Right hindlimb (tissue), 1 donor: ENCODE measurements at regions not wholly inside any gene's neighbourhood (a gene's known extent, or its start where the extent isn't known, plus 50 kb on each side); places are given as distances from the start of the nearest gene placed in this dataset.
A peak's percentile ranks its signal among the peaks of the same experiment; 100 is the strongest.

Experiments
- DNase-seq: peaks from one replicate; pipeline ENCODE4 v3.0.0-alpha.2; 2018

DNA sequence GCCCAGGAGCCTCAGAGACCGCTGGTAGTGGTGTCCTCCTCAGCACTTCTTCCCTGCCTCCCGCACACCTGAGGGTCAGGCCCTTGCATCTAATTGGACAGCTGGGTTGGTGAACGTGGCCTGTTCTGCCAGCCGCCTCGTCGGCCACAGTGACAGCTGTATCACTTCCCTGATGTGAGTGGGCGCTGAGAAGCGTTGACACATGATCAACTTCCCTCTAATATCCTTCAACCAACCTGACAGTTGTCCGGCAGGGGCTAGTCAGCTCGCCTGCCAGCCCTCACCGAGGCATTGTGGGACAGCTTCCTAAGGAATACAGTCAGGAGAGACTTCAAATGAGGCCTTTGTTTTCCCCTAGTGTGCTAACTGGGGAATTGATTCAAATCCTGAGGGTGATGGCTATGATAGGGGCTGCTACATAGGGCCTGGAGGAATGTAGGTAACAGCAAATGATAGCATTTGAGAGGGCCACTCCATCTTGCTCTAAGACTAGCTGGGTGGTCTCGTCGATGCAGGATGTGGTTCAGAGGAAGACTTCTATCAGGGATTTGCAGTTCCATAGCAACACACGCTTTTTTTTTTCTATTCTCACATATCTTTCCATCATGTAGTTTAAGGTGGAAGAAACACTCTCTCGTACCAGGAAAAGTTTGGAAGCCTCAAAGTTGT is 230.8 kb downstream of the TSHZ3 start:
- DNase-seq: no peak

DNA sequence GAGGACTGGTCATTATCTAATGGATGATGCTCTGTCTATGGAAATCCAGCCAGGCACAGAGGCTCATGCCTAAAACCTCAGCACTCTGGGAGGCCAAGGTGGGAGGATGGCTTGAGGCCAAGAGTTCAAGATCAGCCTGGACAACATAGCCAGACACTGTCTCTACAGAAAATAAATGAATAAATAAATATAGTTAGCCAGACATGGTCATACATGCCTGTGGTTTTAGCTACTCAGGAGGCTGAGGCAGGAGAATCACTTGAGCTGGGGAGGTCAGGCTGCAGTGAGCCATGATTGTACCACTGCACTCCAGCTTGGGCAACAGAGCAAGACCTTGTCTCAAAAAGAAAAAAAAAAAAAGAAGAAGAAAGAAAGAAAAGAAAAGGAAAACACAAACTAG is 234.7 kb downstream of the TSHZ3 start:
- DNase-seq: no peak

DNA sequence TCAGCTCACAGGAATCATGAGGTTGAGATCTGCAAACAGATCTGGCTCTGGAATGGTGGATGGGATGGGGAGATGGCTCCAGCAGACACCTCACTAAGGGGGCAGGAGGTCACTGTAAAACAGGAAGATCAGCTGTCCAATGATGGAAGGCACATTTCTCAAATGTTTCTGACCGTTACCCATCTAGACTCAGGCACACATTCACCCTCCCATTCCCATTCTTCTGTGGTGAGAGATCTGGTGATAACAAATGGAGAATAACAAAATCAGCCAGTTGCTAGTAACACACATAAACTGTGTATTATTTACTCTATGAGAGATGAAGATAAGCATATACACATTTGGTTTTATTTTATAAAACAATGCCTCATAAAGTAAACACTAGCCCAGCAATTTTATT is 235.9 kb downstream of the TSHZ3 start:
- DNase-seq: no peak

DNA sequence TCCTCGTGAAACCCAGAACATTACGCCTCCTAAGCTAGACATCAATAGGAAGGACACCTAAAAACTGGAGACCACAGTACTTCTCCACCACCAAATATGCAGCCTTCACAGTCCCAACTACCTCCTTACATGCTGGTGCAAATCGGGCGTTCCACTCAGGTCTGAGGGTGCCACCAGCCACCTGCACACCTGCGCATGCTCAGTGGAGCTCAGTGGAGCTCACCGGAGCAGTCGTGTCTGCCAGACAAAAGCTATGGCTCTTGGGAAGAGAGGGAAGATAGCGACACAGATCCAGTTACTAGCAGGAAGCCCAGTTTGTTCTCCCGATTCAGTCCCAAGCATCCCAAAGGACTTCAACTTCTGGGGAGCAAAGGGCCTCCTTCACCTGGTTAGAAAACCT is 237.1 kb downstream of the TSHZ3 start:
- no peak for DNase-seq

DNA sequence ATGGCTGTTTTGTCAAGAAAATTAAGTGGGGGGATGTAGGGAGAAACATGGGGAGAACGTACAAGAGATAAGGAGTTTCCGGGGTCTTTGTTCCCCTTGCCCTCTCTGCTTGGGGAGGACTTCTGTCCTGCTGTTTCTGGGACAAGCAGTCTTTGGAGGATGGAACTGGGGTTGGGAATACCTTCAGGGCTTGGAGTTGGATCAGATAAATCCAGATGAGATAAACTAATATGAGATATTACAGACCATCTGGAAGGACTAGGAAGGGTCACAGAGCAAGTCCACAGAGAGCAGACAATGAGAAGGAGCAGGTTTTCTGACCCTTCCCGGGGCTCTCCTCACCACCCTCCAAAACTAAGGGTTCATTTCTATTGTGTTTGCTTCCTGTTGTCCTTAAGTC is 237.5 kb downstream of the TSHZ3 start:
- DNase-seq: no peak

DNA sequence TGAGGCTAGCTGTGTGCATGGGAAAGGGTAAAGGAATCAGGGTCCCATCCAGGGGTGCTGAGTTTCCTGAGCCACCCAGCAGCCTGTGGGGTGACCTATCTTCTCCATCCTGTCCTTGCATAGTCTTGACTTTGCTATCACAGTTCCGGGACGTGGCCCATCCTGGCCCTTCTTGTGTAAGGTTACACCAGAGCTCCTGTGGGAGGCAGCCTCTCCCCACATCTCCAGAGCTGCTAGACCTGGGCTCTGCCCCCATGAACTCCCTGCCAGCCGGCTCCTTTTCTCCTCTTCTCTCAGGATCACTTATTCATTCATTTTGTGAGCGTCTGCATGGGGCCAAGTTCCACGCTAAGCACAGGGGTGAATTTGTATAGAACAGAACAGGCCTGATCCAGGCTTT is 238.9 kb downstream of the TSHZ3 start:
- DNase-seq: no peak

DNA sequence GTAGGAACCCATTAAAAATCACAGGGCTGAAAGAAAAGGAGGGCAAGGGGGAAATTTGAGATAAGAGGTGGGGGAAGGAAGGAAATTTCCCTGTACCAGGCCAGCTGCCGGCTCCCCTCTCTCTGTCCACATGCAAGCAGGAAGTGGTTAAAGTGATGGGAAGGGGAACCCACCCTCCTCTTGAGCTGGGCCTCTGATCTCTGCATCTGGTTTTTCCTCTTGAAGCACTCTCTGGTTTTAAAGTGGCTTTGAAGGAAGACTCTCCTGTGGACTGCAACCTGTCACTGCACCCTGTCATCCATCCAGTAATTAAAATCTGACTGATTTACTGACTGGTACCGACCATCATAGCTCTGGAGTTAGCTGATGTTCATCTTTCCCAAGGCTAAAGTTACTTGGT is 239.6 kb downstream of the TSHZ3 start:
- DNase-seq: no peak

DNA sequence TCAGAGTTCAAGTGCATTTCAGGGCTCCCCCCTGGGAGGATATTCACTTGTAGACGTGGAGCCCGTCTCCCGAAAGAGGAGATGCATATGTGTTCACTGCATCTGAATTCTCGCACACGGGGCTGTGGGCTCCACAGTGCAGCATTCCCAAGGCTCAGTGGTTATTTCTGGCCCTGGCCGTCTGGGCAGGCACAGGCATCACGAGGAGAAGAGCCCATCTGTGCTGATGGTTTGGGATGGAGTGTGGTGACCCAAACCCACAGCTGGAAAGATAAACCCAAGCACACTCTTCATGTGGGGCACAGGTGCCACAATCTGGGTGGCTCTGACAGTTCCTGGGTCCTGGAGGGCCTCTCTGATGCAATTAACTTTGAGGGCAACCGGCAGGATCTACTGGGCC is 242.1 kb downstream of the TSHZ3 start:
- no peak for DNase-seq

DNA sequence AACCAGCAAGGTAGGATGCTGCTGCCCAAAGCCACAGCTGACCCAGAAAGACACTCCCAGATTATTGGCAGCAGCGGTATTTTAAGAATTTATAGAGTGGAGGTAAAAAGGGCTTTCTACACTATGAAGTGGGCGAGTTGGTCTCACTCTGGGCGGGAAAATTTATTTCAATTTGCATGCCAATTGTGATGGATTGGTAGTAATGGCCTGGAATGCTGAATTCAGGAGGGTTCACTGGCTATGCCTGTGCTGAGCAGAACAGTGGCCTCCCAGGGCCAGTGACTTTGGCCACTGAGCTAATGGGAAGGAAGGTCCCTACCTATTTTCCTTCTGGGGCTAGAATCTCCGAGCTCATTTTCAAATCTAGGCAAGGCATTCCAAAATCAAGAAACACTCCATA is 243.5 kb downstream of the TSHZ3 start:
- no peak for DNase-seq

DNA sequence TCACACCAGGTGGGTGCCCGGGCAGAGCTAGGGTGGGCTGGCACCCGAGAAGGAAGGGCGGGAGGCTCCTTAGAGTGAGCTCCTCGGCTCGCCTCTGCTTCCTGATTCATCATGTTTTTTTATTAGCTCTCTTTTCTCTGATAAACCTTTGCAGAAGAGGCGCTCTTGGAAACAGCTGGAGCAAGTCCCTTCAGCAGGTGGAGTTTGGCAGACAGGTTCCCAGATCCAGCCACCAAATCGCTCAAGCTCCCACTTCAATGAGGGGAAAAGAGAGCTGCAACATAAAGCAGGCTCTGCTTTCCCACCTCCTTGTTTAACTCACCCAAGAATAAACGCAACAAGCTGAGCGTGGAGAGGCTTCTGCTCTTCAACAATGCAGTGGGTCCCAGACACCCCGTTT is 244.8 kb downstream of the TSHZ3 start:
- no peak for DNase-seq

DNA sequence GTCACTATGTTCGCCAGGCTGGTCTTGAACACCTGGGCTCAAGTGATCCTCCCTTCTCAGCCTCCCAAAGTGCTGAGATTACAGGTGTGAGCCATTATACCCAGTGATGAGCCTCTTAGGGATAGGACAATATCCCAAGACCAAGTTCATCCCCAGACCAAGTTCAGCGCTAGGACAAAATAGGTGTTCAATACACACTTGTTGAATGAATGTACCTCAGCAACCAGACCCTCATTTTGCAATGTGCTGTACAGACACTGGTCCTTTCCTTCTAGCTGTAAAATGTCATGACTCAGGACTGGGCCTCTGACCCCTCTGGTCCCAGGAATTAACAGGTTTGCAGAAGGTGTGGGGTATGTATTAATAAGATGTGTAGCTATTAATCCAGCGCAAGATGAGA is 246.0 kb downstream of the TSHZ3 start:
- no peak for DNase-seq

DNA sequence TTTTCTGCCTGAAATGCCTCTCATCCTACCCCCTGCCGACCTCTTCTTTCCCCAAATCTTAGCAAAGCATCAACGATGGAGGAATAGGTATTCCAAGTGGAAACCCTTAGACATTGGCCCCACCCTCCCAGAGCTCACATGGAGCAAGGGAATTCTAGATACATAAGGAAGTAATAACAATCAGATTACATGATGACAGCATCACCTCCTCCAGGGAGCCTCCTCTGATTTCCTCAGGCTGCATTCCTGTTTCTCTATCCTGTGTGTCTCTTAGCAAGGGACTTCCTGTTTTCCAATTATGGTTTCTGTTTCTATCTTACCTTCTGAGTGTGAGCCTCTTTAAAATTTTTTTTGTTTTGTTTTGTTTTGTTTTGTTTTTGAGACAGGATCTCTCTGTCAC is 246.6 kb downstream of the TSHZ3 start:
- no peak for DNase-seq

DNA sequence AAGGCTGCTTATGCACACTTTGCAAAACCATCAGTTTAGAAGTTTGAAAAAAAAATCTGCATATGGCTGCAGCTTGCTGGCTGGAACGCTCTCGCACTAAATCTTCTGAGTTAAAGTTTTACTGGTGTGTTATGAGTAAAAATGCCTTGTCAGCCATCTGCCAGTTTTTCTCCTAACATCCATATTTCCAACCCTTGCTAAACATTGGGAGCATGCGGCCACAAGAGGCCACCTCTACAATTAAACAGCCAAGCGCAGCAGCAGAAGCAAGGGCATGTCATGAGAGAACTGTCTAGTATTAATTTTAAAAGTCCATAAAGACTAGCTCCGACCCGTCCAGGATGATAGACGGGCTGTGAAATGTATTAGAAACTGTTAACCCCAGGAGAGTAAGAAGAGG is 248.3 kb downstream of the TSHZ3 start:
- peak; percentile 39 for DNase-seq

DNA sequence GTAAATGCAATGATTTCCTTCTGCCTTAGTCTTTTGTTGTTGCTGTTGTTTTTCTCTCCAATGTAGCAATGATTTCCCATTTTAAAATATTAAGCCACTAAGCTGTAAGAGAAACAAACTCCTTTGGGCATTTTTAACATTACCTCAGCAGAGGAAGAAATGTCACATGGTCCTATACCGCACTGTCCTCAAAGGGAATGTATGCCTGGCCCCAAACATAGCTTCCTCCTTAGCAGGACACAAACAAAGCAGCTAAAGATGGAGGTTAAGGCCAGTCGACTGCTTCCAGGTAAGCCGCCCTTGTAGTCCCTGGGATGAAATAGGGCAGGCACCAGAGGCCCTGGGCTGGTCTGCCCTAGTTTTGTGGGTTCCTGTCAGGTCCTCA is 249.0 kb downstream of the TSHZ3 start:
- DNase-seq: no peak

DNA sequence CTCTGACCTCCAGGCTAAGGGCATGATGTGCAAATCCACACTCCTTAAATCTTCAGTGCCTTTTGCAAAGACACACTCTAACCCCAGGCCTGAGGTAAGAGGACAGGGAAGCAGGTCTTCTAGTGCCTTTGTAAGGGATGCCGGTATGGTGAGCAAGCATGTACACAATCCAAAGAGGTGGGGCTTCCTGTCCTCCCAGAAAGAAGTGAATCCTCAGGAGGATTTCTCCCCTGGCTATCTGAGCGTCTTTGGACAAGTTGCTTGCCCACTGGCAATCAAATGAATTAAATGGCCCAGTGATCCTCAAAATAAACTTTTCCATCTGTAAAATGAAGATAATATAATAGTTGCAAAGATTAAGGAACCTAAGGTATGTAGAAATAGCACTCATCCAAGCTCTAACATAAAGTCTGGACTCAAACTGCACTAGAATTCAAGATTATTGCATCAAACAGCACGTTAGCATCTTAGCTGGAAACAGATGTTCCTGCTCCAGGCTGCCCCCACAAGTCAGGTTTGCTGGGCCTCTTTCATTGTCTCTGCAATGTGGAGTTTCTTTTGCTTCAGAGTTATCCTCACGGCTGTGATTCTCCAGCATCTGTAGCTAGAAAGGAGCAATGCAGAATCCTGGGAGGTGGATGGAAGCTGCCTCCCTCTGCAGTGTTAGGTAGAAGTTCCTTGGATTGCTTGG is 249.6 kb downstream of the TSHZ3 start:
- no peak for DNase-seq

DNA sequence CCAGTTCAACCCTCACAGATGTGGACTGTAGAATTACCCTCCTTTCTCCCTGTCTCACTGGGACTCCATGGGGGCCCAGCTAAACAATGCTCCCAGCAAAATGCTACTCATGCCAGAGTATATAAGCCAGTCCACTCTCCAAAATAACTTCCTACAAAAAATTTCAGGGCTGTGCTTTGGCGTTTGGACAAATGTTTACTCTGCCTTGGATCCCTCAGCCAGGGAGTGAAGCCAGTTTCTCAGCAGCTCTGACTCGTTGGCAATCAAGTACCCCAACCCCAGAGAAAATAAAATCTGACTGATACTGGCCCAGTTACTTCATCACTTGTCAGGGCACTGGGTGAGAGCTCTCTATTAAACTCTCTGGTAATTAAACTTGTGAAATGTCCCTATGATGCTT is 250.4 kb downstream of the TSHZ3 start:
- no peak for DNase-seq

DNA sequence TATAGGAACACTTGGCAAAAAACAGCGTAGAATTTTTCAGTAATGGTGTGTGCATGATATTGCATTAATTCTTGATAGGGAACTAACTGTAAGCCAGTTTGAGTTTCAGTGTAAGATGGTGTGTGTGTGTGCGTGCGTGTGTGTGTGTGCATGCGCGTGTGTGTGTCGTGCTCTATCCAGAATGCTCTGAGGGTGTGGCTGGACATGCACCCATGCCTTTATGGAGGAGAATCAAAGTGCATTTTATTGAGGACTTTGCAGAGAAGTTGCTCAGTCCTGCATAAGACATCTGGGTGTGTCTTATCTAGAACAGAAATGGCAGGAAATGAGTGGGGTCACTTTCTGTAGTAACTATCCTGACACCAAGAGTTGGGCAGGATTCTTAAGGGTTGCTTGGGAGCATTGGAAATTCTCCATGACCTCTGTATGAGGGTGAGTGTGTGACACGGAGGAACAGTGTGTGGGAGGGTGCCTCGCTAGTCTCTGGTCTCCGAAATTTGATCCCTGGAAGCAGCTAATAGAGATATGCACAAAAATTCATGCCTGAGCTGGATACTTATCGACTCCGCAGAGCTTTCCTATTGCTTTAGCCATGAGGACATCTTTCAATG is 252.2 kb downstream of the TSHZ3 start:
- DNase-seq: no peak

DNA sequence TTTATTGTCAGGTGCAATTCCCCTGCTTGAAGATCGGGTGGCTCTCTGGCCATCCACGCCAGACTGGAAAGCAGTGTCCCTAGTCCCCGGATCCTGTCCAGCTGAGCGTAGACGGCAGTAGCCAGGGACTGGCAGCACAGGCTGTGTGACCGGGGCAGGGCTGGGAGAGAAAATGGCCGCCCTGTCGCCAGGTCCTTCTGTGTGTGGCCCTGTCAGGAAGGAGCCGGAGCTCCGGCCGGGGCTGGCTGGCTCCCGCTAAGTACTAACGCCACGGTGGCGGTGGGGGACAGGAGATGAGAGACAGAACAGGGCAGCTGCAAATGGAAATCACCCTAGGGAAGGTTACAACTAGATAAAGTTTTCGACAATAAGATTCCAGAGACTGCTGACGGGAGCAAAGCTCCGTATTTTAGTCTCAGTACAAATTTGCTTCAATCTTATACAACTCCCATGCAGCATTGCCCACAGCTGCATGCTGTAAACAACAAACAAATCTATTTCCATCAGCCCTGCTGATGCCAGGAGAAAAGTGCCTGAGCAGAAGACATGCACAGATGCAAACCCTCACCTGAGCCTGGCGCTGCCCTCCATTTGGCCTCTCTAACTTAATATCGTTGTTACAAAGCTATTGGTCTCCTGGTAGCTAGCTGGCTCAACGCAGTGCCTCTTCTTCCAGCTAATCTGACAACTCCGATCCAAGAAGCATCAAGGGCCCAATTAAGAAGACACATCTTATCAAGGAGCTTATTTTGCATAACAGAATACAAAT is 253.0 kb downstream of the TSHZ3 start:
- no peak for DNase-seq

DNA sequence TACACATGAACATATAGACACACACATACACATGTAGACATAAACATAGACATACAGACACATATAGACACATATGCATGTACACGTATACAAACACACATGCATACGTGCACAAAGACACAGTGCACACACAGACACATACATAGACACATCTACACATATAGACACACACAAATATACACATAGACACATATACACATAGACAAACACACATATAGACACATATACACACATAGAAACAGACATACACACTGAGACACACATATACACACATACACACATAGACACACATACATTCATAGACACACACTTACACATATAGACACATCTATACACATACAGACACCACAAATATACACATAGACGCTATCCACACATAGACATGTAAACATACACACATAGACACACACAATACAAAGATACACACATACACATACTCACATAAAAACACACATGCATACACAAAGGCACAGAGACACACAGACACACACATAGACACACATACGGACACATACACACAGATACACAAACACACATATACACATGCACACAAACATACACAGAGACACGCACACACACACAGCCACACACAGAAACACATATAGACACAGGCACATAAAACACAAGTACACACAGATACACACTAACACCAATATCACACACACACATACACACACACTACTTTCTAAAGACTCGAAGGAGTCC is 254.0 kb downstream of the TSHZ3 start:
- no peak for DNase-seq

DNA sequence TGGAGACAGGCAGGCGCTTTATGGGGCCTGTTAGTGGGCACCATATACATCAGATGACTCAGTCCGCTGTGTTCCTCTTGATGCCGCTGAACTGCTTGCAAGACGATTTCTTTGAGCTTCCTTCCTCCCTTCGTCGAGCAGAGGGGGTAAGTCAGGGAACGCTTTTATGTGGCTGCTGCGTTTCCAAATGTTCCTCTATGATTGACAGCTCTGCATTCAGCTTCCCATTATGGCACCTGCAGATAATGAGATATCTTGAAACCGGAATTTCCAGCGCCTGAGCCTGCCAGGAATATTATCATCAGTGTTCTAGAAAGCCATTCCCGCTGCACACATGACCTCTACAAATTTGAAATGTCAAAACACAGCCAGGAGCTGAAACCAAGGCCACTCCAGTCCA is 257.0 kb downstream of the TSHZ3 start:
- no peak for DNase-seq

DNA sequence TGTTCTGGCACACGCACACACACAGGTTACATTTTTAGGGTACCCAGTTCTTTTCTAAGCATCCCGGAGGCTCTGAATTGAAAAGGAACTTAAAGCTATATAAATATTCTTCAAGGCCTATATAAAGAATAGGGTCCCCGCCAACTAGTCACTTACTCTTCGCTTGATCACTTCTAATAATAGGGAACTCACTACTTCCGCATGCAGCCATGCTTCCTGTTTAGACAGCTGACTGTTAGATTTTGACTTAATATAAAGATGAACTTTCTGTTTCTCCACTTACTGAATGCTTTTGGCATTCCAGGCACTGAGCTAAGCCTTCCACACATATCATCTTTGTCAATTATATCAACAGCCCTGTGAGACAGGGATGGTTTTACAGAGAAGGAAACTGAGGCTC is 259.6 kb downstream of the TSHZ3 start:
- DNase-seq: no peak

DNA sequence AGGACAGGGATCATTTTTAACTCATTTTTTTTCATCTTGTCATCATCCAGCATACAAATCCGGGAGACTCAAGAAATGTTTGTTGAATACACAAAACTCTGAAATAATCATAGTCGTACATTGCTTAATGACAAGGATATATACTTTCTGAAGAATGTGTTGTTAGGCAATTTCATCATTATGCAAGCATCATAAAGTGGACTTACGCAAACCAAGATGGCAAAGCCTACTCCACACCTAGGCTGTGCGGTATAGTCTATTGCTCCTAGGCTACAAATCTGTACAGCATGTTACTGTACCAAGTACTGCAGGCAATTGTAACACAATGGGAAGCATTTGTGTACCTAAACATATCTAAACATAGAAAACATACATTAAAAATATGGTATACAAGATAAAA is 264.1 kb downstream of the TSHZ3 start:
- no peak for DNase-seq

DNA sequence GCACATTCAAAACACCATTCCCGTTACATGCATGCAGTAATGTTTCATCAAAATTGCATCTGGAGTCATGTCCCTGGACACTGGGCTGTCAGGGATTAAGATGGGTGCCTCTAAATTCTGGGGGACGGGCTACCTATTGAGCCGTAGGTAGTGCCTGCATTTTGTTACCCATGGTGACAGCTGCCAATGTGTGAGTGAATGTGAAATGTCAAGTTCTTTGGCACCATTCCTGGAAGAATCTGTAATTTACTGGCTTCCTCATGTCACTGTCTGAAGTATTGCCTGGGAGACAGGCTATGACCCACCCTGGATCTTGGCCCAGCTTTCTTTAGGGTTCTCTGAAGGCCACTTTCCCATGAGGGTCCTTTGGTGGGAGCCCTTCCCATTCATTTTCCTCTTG is 266.1 kb downstream of the TSHZ3 start:
- no peak for DNase-seq
